OCI-LY7 (cell line): ENCODE measurements at regions not wholly inside any gene's neighbourhood (a gene's known extent, or its start where the extent isn't known, plus 50 kb on each side); places are given as distances from the start of the nearest gene placed in this dataset.

Source experiments
- BruUV-seq: library from RNA; stranded (reverse); fragments of 400-500 nt; replicated peaks from 2 replicates; lab custom pipeline; 2021; lab: Mats Ljungman, UMichigan
- CTCF ChIA-PET: fragments of 300-600 bp; sonication (Branson Sonifier 250); formaldehyde crosslinking; loops from one replicate; lab custom pipeline; 2022; ENCODE audit warnings: antibody characterized with exemption; ENCODE audit not compliant: unreplicated experiment; lab: Charles Lee
- POLR2A ChIA-PET: fragments of 300-600 bp; sonication (Branson Sonifier 250); formaldehyde crosslinking; loops from one replicate; lab custom pipeline; 2022; ENCODE audit warnings: antibody characterized with exemption; lab: Charles Lee
- DNase-seq: peaks from one replicate; pipeline ENCODE4 v3.0.0-alpha.2; 2015; ENCODE audit warnings: low spot score
- H2AFZ ChIP-seq: fragments of 200-600 bp; sonication (generic), shearing (Covaris generic); 2 replicates; pipeline ENCODE4 v1.6.1; 2014; ENCODE audit warnings: mild to moderate bottlenecking, antibody characterized with exemption, low read length, moderate library complexity
- H3K27ac ChIP-seq: fragments of 200-600 bp; sonication (generic); 2 replicates; pipeline ENCODE4 v1.5.1; 2014; ENCODE audit warnings: mixed run types, low read depth, mild to moderate bottlenecking, moderate library complexity, low read length, inconsistent platforms; ENCODE audit not compliant: poor library complexity, severe bottlenecking
- H3K36me3 ChIP-seq: fragments of 200-600 bp; sonication (generic); 2 replicates; pipeline ENCODE4 v1.6.1; 2014; ENCODE audit warnings: mild to moderate bottlenecking, antibody characterized with exemption, low read length, moderate library complexity, mixed read lengths; ENCODE audit not compliant: insufficient read depth
- H3K4me1 ChIP-seq: fragments of 200-600 bp; sonication (generic); 2 replicates; pipeline ENCODE4 v1.5.1; 2014; ENCODE audit warnings: mild to moderate bottlenecking, low read length; ENCODE audit not compliant: insufficient read depth, poor library complexity, severe bottlenecking
- H3K4me2 ChIP-seq: fragments of 200-600 bp; sonication (generic); 2 replicates; pipeline ENCODE4 v1.6.1; 2014; ENCODE audit warnings: mild to moderate bottlenecking, low read length
- H3K4me3 ChIP-seq: fragments of 200-600 bp; sonication (generic); 2 replicates; pipeline ENCODE4 v1.5.1; 2014; ENCODE audit warnings: mild to moderate bottlenecking, low read depth, low read length; ENCODE audit not compliant: poor library complexity, severe bottlenecking
- H3K79me2 ChIP-seq: fragments of 200-600 bp; sonication (generic); 2 replicates; pipeline ENCODE4 v1.6.1; 2016; ENCODE audit warnings: low read depth, mild to moderate bottlenecking, low read length, moderate library complexity, mixed read lengths; ENCODE audit not compliant: insufficient read depth
- H3K9me2 ChIP-seq: fragments of 200-600 bp; sonication (generic); 2 replicates; pipeline ENCODE4 v1.6.1; 2016; ENCODE audit warnings: mild to moderate bottlenecking, low read length, mixed read lengths; ENCODE audit not compliant: insufficient read depth
- H3K9me3 ChIP-seq: fragments of 200-600 bp; sonication (generic); 2 replicates; pipeline ENCODE4 v1.6.1; 2014; ENCODE audit warnings: mild to moderate bottlenecking, mixed run types, low read length, mixed read lengths
- H4K20me1 ChIP-seq: fragments of 200-600 bp; sonication (generic); 2 replicates; pipeline ENCODE4 v1.6.1; 2014; ENCODE audit warnings: mild to moderate bottlenecking, antibody characterized with exemption, low read length, moderate library complexity, mixed read lengths; ENCODE audit not compliant: insufficient read depth
- EZH2phosphoT487 ChIP-seq: fragments of 200-600 bp; sonication (generic); IDR thresholded peaks from 2 replicates; pipeline ENCODE4 v1.6.1; 2018; ENCODE audit warnings: low read depth, borderline replicate concordance, mild to moderate bottlenecking, mixed run types, antibody characterized with exemption, low read length, moderate library complexity, mixed read lengths
- intact Hi-C: fragments of 100-400 bp; cut with micrococcal nuclease; formaldehyde crosslinking; loops from one replicate; pipeline ENCODE4 v1.10.0; 2022; ENCODE audit not compliant: unreplicated experiment
- TF ChIP-seq, protein P1 (sequence below): fragments of 200-600 bp; sonication (generic); conservative IDR thresholded peaks from 2 replicates; pipeline ENCODE4 v1.5.1; 2014; ENCODE audit warnings: mild to moderate bottlenecking, antibody characterized with exemption, low read length, moderate library complexity, mixed read lengths

DNA sequence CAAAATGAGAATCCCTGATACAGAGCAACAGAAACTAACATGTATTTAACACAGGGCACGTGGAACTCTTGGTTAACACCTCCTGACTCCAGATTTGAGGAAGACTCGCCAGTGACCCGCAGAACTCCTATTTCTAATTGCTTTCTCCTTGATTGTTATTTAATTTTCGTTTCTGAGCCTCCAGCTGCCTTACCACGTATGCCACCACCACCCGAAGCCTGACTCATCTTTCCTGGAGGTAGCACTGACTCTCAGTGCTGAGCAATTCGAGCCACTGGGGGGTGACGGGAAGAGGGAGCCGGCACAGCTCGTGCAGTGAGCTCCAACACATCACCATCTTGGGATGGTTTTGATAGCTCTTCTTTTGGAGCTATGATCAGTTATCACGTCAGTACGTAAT, 273.9 kb upstream of the MGMT start:
- H3K27ac ChIP-seq = no peak overlapping the region
- intact Hi-C loops = no loop called here
- H4K20me1 ChIP-seq = no peaks in the 10 kb centered on the region
- POLR2A ChIA-PET = no interaction called here
- no TSS peak for BruUV-seq
- DNase-seq = no peak
- CTCF ChIA-PET = no interaction called here
- no peaks in the 10 kb centered on the region for H3K79me2 ChIP-seq
- no peaks in the 10 kb centered on the region for H3K9me3 ChIP-seq
- H3K9me2 ChIP-seq = no peaks in the 10 kb centered on the region
- no peak for TF ChIP-seq EZH2phosphoT487
- TF ChIP-seq, protein P1, sequence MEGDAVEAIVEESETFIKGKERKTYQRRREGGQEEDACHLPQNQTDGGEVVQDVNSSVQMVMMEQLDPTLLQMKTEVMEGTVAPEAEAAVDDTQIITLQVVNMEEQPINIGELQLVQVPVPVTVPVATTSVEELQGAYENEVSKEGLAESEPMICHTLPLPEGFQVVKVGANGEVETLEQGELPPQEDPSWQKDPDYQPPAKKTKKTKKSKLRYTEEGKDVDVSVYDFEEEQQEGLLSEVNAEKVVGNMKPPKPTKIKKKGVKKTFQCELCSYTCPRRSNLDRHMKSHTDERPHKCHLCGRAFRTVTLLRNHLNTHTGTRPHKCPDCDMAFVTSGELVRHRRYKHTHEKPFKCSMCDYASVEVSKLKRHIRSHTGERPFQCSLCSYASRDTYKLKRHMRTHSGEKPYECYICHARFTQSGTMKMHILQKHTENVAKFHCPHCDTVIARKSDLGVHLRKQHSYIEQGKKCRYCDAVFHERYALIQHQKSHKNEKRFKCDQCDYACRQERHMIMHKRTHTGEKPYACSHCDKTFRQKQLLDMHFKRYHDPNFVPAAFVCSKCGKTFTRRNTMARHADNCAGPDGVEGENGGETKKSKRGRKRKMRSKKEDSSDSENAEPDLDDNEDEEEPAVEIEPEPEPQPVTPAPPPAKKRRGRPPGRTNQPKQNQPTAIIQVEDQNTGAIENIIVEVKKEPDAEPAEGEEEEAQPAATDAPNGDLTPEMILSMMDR = no peak
- no peak overlapping the region for H3K4me2 ChIP-seq
- no peaks in the 10 kb centered on the region for H3K36me3 ChIP-seq
- H3K4me3 ChIP-seq = no peak overlapping the region
- H3K4me1 ChIP-seq = no peaks in the 10 kb centered on the region
- H2AFZ ChIP-seq = no peak overlapping the region

DNA sequence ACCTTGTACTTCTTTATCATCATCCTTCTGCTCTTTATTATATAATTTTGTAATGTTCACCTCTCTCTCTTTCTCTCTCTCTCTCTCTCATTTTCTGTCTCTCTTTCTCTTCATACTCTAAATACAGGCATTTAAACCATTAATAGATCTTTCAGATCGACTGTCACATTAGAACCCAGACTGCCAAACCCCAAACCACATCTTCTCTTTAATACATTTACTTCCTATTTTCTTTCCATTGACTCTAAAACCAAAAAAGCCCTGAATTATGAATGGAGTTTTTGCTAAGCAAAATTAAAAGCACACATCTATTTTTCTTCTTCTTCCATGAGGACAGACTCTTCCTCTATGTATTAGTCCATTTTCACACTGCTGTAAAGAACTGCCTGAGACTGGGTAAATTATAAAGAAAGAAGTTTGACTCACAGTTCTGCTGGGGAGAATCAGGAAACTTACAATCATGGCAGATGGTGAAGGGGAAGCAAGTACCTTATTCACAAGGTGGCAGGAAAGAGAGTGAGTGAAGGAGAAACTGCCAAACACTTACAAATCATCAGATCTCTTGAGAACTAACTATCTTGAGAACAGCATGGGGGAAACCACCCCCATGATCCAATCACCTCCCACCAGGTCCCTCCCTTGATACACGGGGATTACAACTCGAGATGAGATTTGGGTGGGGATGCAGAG, 272.7 kb upstream of the MGMT start:
- no peak overlapping the region for H2AFZ ChIP-seq
- no peak overlapping the region for H3K27ac ChIP-seq
- no peaks in the 10 kb centered on the region for H3K9me3 ChIP-seq
- no peaks in the 10 kb centered on the region for H3K79me2 ChIP-seq
- no peak overlapping the region for H3K4me2 ChIP-seq
- DNase-seq = no peak
- H3K4me3 ChIP-seq = no peak overlapping the region
- H3K9me2 ChIP-seq = no peaks in the 10 kb centered on the region
- no peak for TF ChIP-seq EZH2phosphoT487
- TF ChIP-seq, protein P1 = no peak
- no peaks in the 10 kb centered on the region for H3K36me3 ChIP-seq
- ChIA-PET POLR2A (no interaction called here), CTCF (no interaction called here)
- BruUV-seq = no TSS peak
- no peaks in the 10 kb centered on the region for H3K4me1 ChIP-seq
- intact Hi-C loops = no loop called here
- H4K20me1 ChIP-seq = no peaks in the 10 kb centered on the region

DNA sequence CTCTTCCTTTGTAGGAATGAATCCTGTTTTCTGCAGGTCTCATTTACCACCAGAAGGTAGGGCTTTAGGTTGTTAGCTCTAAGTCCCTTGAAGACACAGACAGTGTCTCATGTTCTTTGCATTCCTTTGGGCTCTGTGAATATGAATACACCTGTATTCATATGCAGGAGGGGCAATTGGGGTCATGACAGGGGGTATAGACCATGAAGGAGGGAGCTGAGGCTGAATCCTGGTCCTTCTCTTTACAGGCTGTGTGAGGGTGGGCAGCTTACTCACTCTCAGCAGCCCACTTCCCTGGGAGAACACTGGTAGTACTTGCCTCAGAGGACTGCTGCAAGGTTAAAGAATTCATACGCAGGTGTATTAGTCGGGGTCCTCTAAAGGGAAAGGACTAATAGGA, 267.2 kb upstream of the MGMT start:
- no TSS peak for BruUV-seq
- no peak for TF ChIP-seq EZH2phosphoT487
- CTCF ChIA-PET = no interaction called here

More for the DNA sequence above, 267.2 kb upstream of the MGMT start:
- H3K4me3 ChIP-seq = no peak overlapping the region
- POLR2A ChIA-PET = no interaction called here
- H3K4me1 ChIP-seq = no peaks in the 10 kb centered on the region
- H3K9me2 ChIP-seq = no peaks in the 10 kb centered on the region
- H3K27ac ChIP-seq = no peak overlapping the region
- no peaks in the 10 kb centered on the region for H3K9me3 ChIP-seq
- no peak overlapping the region for H2AFZ ChIP-seq
- no peaks in the 10 kb centered on the region for H4K20me1 ChIP-seq
- DNase-seq = no peak
- intact Hi-C loops = no loop called here
- H3K4me2 ChIP-seq = no peak overlapping the region
- H3K36me3 ChIP-seq = no peaks in the 10 kb centered on the region
- H3K79me2 ChIP-seq = no peaks in the 10 kb centered on the region
